GM23338 (cell line): ENCODE measurements at regions not wholly inside any gene's neighbourhood (a gene's known extent, or its start where the extent isn't known, plus 50 kb on each side); places are given as distances from the start of the nearest gene placed in this dataset.
"Not testable (repeated sequence)": the region's sequence is repeated elsewhere in the genome, so short reads cannot be mapped to it uniquely, and the experiment has no call there.

Experiments
- ATAC-seq: fragments of 200-7000 bp; cut with Tn5 transposase; 3 replicates; pipeline ENCODE4 v1.9.1; 2020
- DNase-seq: peaks from one replicate; pipeline ENCODE4 v3.0.0-alpha.2; 2015; ENCODE audit warnings: low spot score
- H2AFZ ChIP-seq: fragments of 200-600 bp; sonication (generic); 2 replicates; pipeline ENCODE4 v1.8.0; 2016; ENCODE audit warnings: antibody characterized with exemption, mild to moderate bottlenecking, moderate library complexity
- H3F3A ChIP-seq: fragments of 200-600 bp; sonication (generic); replicated peaks from 2 replicates; pipeline ENCODE4 v1.8.0; 2017; ENCODE audit warnings: antibody characterized with exemption, mixed run types, low read depth
- H3K27ac ChIP-seq: fragments of 200-600 bp; sonication (generic); 2 replicates; pipeline ENCODE4 v1.6.1; 2016; ENCODE audit warnings: low read depth
- H3K27me3 ChIP-seq: fragments of 200-600 bp; sonication (generic); 2 replicates; pipeline ENCODE4 v1.8.0; 2016; ENCODE audit warnings: mild to moderate bottlenecking, mixed run types, moderate library complexity; ENCODE audit not compliant: insufficient read depth
- H3K36me3 ChIP-seq: fragments of 200-600 bp; sonication (generic); 2 replicates; pipeline ENCODE4 v1.8.0; 2016; ENCODE audit warnings: mild to moderate bottlenecking; ENCODE audit not compliant: insufficient read depth
- H3K4me1 ChIP-seq: fragments of 200-600 bp; sonication (generic); 2 replicates; pipeline ENCODE4 v1.8.0; 2016; ENCODE audit warnings: mild to moderate bottlenecking, moderate library complexity; ENCODE audit not compliant: insufficient read depth
- H3K4me2 ChIP-seq: fragments of 200-600 bp; sonication (generic); 2 replicates; pipeline ENCODE4 v1.7.1; 2017; ENCODE audit warnings: mixed run types
- H3K4me3 ChIP-seq: fragments of 200-600 bp; sonication (generic); 2 replicates; pipeline ENCODE4 v1.6.1; 2016; ENCODE audit warnings: mixed run types
- H3K79me2 ChIP-seq: fragments of 200-600 bp; sonication (generic); replicated peaks from 2 replicates; pipeline ENCODE4 v1.8.0; 2017; ENCODE audit warnings: mild to moderate bottlenecking; ENCODE audit not compliant: insufficient read depth
- H3K9me2 ChIP-seq: fragments of 200-600 bp; sonication (generic); 2 replicates; pipeline ENCODE4 v1.8.0; 2017; ENCODE audit not compliant: insufficient read depth
- H4K20me1 ChIP-seq: fragments of 200-600 bp; sonication (generic); replicated peaks from 2 replicates; pipeline ENCODE4 v1.8.0; 2017; ENCODE audit warnings: mild to moderate bottlenecking; ENCODE audit not compliant: insufficient read depth
- H3K27ac Mint-ChIP-seq: 2 replicates; pipeline ENCODE4 v1.8.0; 2020; ENCODE audit warnings: inconsistent platforms, mild to moderate bottlenecking, moderate library complexity, mixed read lengths
- H3K27me3 Mint-ChIP-seq: 3 replicates; pipeline ENCODE4 v1.8.0; 2022; ENCODE audit warnings: low read depth, mild to moderate bottlenecking, moderate library complexity, mixed read lengths, inconsistent platforms; ENCODE audit not compliant: insufficient read depth, poor library complexity
- H3K36me3 Mint-ChIP-seq: 3 replicates; pipeline ENCODE4 v1.8.0; 2021; ENCODE audit warnings: low read depth, mild to moderate bottlenecking, inconsistent platforms, moderate library complexity, mixed read lengths
- H3K4me1 Mint-ChIP-seq: 3 replicates; pipeline ENCODE4 v1.8.0; 2020; ENCODE audit warnings: mild to moderate bottlenecking, inconsistent platforms, mixed read lengths
- H3K4me3 Mint-ChIP-seq: 3 replicates; pipeline ENCODE4 v1.8.0; 2021; ENCODE audit warnings: moderate library complexity, mild to moderate bottlenecking, inconsistent platforms, mixed read lengths
- H3K9me3 Mint-ChIP-seq: 3 replicates; pipeline ENCODE4 v1.8.0; 2020; ENCODE audit warnings: moderate library complexity, mild to moderate bottlenecking, inconsistent platforms, mixed read lengths
- CREB1 ChIP-seq: fragments of 250-450 bp; sonication (Bioruptor Pico); IDR thresholded peaks from 2 replicates; pipeline ENCODE4 v1.5.0; 2020; ENCODE audit warnings: low read depth, mild to moderate bottlenecking, moderate library complexity
- EZH2 ChIP-seq: fragments of 200-600 bp; sonication (generic); IDR thresholded peaks from one replicate; pipeline ENCODE4 v1.8.0; 2017; ENCODE audit warnings: antibody characterized with exemption, mild to moderate bottlenecking, low read depth; ENCODE audit not compliant: unreplicated experiment
- EZH2phosphoT487 ChIP-seq: fragments of 200-600 bp; sonication (generic); IDR thresholded peaks from one replicate; pipeline ENCODE4 v1.8.1; 2018; ENCODE audit warnings: antibody characterized with exemption; ENCODE audit not compliant: unreplicated experiment
- JUNB ChIP-seq: IDR thresholded peaks from one replicate; pipeline ENCODE4 v1.6.1; 2016; ENCODE audit warnings: antibody characterized with exemption; ENCODE audit not compliant: unreplicated experiment
- NANOG ChIP-seq: IDR thresholded peaks from 2 replicates; pipeline ENCODE4 v1.6.1; 2016; ENCODE audit warnings: antibody characterized with exemption, borderline replicate concordance
- POLR2AphosphoS5 ChIP-seq: IDR thresholded peaks from 2 replicates; pipeline ENCODE4 v1.6.1; 2016; ENCODE audit warnings: antibody characterized with exemption, low read depth
- STAT1 ChIP-seq: IDR thresholded peaks from one replicate; pipeline ENCODE4 v1.6.1; 2016; ENCODE audit warnings: antibody characterized with exemption; ENCODE audit not compliant: unreplicated experiment
- ZNF114 ChIP-seq: fragments of 250-450 bp; sonication (Bioruptor Pico); IDR thresholded peaks from 2 replicates; pipeline ENCODE4 v1.5.0; 2020; ENCODE audit warnings: mild to moderate bottlenecking, moderate library complexity
- ZNF331 ChIP-seq: fragments of 250-450 bp; sonication (Bioruptor Pico); IDR thresholded peaks from 2 replicates; pipeline ENCODE4 v1.5.0; 2020; ENCODE audit warnings: low read depth, mild to moderate bottlenecking, moderate library complexity
- ZNF462 ChIP-seq: fragments of 250-450 bp; sonication (Bioruptor Pico); IDR thresholded peaks from 2 replicates; pipeline ENCODE4 v1.5.0; 2020; ENCODE audit warnings: mild to moderate bottlenecking, moderate library complexity
- TF ChIP-seq, protein P1 (sequence below): IDR thresholded peaks from one replicate; pipeline ENCODE4 v1.6.1; 2018; ENCODE audit warnings: antibody characterized with exemption; ENCODE audit not compliant: unreplicated experiment
- TF ChIP-seq, protein P2 (sequence below): IDR thresholded peaks from 2 replicates; pipeline ENCODE4 v1.6.1; 2016; ENCODE audit warnings: antibody characterized with exemption

GRCh38 chr5:155672001-155672400 lies 655.0 kb upstream of the SGCD start:
- not testable (repeated sequence) for H3K4me1 ChIP-seq, ATAC-seq, H3K4me1 Mint-ChIP-seq, H3K27ac Mint-ChIP-seq, H3K36me3 ChIP-seq, H4K20me1 ChIP-seq, DNase-seq, H3K27me3 ChIP-seq, H3K9me3 Mint-ChIP-seq, H3K4me3 ChIP-seq, H3K79me2 ChIP-seq, H3F3A ChIP-seq, H3K27me3 Mint-ChIP-seq, H3K27ac ChIP-seq, H2AFZ ChIP-seq, H3K36me3 Mint-ChIP-seq, H3K4me2 ChIP-seq, H3K4me3 Mint-ChIP-seq, H3K9me2 ChIP-seq

GRCh38 chr5:155676967-155677366 lies 650.0 kb upstream of the SGCD start:
- Histone ChIP-seq H3K4me2 (no peak overlapping the region), H3K4me1 (no peaks in the 10 kb centered on the region), H3K9me2 (no peaks in the 10 kb centered on the region), H3F3A (no peaks in the 10 kb centered on the region), H3K27ac (no peak overlapping the region), H3K27me3 (no peaks in the 10 kb centered on the region), H3K4me3 (no peak overlapping the region), H4K20me1 (no peaks in the 10 kb centered on the region), H3K36me3 (no peaks in the 10 kb centered on the region), H2AFZ (no peak overlapping the region), H3K79me2 (no peaks in the 10 kb centered on the region)
- ATAC-seq (no peak), DNase-seq (no peak)
- H3K4me1 Mint-ChIP-seq = no peaks in the 10 kb centered on the region
- no peak overlapping the region for H3K27ac Mint-ChIP-seq
- no peak overlapping the region for H3K4me3 Mint-ChIP-seq
- H3K9me3 Mint-ChIP-seq = no peaks in the 10 kb centered on the region; the same call in 2 of the 3 replicates
- no peaks in the 10 kb centered on the region for H3K27me3 Mint-ChIP-seq
- H3K36me3 Mint-ChIP-seq = no peaks in the 10 kb centered on the region
- TF ChIP-seq NANOG = no peak
- TF ChIP-seq, protein P1, sequence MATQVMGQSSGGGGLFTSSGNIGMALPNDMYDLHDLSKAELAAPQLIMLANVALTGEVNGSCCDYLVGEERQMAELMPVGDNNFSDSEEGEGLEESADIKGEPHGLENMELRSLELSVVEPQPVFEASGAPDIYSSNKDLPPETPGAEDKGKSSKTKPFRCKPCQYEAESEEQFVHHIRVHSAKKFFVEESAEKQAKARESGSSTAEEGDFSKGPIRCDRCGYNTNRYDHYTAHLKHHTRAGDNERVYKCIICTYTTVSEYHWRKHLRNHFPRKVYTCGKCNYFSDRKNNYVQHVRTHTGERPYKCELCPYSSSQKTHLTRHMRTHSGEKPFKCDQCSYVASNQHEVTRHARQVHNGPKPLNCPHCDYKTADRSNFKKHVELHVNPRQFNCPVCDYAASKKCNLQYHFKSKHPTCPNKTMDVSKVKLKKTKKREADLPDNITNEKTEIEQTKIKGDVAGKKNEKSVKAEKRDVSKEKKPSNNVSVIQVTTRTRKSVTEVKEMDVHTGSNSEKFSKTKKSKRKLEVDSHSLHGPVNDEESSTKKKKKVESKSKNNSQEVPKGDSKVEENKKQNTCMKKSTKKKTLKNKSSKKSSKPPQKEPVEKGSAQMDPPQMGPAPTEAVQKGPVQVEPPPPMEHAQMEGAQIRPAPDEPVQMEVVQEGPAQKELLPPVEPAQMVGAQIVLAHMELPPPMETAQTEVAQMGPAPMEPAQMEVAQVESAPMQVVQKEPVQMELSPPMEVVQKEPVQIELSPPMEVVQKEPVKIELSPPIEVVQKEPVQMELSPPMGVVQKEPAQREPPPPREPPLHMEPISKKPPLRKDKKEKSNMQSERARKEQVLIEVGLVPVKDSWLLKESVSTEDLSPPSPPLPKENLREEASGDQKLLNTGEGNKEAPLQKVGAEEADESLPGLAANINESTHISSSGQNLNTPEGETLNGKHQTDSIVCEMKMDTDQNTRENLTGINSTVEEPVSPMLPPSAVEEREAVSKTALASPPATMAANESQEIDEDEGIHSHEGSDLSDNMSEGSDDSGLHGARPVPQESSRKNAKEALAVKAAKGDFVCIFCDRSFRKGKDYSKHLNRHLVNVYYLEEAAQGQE = no peak
- TF ChIP-seq ZNF114 (CRISPR knock-in tag) = no peak
- TF ChIP-seq STAT1 = no peak
- no peak for TF ChIP-seq ZNF462 (CRISPR knock-in tag)
- TF ChIP-seq EZH2 = no peak
- no peak for TF ChIP-seq ZNF331 (CRISPR knock-in tag)
- TF ChIP-seq POLR2AphosphoS5 = no peak
- TF ChIP-seq CREB1 = no peak
- TF ChIP-seq JUNB = no peak
- TF ChIP-seq, protein P2, sequence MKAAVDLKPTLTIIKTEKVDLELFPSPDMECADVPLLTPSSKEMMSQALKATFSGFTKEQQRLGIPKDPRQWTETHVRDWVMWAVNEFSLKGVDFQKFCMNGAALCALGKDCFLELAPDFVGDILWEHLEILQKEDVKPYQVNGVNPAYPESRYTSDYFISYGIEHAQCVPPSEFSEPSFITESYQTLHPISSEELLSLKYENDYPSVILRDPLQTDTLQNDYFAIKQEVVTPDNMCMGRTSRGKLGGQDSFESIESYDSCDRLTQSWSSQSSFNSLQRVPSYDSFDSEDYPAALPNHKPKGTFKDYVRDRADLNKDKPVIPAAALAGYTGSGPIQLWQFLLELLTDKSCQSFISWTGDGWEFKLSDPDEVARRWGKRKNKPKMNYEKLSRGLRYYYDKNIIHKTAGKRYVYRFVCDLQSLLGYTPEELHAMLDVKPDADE = no peak
- TF ChIP-seq EZH2phosphoT487 = no peak
